HG02571 (cell line): ENCODE measurements at regions not wholly inside any gene's neighbourhood (a gene's known extent, or its start where the extent isn't known, plus 50 kb on each side); places are given as distances from the start of the nearest gene placed in this dataset.

Source experiments
- ATAC-seq: cut with Tn5 transposase; IDR thresholded peaks from one replicate; pipeline ENCODE4 v1.9.1; 2021; ENCODE audit warnings: mild to moderate bottlenecking, moderate library complexity; ENCODE audit not compliant: unreplicated experiment

DNA sequence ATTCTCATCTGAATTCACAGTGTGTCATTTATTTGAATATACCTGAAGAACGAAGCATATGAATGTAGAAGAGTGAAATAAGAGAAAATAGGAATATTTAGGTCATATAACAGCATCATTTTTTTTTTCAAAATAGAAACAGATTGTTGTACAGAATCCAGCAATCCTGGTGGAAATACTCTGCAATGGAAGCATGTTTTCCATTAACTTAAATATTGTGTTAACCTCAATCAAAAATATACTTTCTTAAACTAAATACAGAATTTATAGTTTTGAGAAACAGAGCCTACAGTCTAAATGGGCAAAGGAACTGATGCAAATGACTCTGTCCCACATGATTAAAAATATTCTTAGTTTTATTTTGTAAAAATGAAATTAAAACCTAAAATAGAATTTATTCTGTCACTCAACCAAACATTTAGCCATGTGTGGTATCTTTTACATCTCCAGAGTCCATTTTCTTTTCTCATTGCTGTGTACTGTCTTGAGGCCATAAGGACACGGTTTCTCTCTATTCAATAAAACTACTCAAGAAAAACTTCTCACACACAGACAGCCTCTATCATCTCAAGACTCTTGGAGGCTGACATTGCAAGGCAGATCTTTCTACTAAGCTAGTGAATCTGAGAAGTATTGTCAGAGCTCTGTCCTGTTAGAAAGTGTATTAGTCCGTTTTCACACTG, 322.6 kb downstream of the LTN1 start:
- ATAC-seq, result no peak

DNA sequence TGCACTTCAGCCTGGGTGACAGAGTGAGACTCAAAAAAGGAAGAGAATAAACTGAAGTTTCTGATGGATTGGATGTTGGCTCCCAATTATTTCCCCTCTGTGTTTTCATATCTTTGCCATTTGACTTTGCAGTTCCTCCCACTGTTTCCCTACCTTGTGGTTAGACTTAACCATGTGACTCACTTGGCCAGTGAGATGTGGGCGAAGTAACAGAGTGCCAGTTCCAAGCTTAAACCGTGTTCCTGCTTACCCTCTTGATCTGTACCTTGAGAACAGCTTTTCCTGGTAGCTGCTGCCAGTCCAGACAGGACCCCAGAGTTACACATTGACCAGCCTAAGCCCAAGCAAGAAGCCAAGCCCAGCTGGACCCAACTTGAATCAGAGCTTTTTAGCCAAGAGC, 323.4 kb downstream of the LTN1 start:
- ATAC-seq, result no peak

DNA sequence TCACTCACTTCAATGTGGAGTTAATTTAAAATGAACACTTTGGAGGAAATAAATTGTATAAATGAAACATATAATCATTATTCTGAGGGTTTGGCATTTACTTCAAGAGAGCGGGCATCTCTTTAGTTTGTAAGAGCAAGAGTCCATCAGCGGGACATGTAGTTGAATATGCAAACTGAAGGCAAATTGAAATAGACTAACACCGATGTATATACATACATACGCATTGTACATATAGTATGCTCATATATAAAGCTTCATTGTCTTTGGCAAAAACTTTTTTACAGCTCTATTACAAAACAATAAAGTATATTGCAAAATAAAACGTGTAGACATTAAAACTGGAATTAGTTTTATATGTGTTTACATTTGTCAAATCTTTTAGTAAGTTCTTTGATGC, 328.9 kb downstream of the LTN1 start:
- no peak for ATAC-seq

DNA sequence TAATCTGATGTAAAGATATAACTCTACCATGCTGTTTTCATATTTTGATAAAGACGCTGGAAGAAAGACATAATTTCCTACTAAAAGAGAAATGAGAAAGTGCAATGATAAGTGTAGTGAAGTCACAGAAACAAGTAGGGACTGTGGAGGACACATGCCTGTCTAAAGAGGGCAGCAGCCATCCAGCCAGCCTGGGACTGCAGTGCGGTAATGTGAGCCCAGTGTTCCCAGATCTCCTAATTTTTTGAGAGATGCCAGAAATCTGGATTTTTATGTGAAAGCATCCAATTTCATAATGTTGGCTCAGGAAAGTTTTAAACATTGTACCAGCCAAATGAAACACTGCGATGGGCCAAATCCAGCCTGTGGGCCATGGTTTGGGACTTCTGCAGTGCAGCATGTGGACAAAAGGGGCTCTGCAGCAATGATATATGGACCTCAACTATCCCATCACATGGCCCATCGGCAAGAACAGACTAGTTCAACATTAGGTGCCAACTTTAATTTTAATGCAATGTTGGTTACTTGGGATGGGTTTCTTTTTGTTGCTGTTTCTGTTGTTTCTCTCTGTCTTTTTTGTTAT, 329.5 kb downstream of the LTN1 start:
- no peak for ATAC-seq

DNA sequence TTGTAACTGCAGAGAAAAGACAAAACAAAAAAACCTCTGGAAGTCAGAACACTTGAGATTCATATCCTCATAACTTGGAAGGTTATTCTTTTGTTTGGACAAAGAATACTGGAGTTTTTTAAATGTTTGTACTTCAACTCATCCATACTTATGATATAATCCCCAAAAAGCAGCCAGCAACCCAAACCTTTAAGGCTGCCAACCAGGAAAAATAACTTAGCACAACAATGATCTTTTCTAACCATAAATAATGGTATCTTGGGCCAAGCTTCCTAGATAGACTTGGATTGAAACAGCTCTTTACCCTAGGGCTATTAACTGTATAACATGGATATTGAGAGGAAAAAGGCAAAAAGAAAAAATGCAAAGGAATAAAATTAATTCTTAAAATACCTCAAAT, 335.1 kb downstream of the LTN1 start:
- no peak for ATAC-seq

DNA sequence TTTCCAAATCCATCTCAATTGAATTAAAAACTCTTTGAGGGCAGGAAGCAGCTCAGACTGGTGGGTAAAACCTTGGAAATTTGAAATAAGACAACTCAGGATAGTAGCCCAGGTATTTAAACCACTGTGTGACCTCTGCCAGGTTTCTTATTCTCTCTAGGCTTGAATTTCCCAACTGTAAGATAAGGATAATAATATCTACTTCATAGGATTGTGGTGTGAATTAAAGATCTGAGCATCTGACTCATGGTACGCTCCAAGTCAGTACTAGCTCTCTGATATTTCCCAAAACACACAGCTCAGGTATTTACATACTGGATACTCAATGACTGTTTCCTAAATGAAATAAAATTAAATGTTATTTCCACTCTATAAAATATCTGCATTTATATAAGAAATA, 337.2 kb downstream of the LTN1 start:
- ATAC-seq, result no peak

DNA sequence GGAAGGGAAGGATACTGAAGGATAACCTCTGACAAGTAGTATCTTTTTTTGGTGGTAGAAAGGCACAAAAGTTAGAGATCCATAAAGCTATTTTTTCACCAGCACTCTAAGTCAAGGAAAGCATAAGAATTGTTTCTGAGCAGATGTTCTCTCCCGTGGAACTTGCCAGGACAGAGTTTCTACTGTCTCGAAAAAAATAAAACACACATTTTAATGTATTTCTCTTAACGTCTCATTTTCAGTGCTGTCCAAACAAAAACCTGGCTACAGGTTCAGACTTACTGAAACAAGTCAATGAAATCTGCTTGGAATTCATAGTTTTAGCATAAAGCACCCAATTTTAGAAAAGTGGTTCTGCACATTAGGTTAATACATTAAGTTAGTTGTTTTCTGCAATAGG, 338.3 kb downstream of the LTN1 start:
- ATAC-seq, result no peak

DNA sequence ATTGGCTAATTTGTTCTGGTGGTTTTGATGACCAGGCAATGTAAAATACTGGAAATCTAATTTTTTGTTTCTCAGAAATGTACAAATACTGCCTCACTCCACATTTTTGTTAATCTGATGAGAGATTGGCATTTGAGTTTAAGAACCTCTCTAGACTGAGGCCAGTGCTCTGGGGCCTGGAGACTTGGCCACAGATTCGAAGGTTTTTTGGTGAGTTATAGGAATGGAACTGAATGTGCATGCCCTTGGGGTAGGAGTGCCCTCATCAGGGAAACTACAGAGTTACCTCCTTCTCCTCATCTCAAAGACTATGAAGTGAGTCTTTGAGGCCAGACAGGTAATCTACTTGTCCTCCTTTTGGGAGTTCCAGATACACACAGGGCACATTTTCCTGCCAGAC, 347.9 kb downstream of the LTN1 start:
- no peak for ATAC-seq

DNA sequence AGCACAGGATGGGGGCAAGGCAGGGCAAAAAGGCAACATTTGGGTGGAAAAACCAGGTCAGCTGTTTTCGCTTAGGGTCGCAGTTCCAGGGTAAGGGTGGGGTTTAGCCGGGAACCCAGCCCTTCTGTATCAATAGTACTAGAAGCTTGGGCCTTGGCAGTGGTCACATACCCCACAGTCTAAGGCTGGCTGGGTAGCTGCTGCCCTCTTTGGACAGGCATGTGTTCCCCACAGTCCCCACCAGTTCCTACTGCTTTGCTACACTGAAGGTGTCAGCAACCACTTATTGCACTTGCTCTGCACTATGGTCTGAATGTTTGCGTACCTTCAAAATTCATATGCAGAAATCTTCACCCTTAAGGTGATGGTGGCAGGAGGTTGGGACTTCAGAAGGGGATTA, 349.8 kb downstream of the LTN1 start:
- ATAC-seq, result no peak

DNA sequence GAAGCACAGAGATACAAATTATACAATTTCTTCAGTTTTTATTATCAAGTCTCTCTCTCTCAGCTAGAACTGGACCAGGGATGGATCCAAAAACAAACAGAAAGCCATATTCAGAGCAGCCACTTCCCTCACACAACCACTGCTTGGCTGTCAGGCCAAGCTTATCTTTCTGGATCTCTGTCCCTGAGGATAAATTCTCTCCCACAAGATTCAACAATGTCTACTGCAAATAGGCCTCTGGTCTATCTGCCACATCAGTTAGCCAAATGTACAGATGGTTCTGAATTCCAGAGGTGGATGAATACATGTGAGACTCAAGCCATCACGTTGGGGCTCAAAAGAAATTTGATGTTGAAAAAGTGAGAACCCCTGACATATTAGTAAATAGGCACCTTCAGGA, 350.9 kb downstream of the LTN1 start:
- no peak for ATAC-seq

DNA sequence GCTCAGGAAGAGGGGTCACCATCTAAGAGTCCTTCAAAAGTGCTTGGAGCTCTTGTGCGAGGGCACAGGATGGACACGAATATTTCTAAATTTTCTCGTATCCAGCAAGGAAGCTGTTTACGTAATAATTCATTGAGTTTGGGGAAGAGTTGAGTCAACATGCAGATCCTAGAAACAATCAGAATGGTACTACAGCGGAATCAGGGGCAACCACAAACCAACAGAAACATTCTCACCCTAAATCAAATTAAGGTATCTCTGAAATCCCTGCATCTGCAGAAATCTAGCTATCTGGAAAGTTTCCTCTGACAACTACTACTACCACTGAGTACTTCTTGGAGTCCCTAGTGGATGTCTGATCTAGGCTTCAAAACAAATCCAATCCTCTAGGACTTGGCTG, 352.4 kb downstream of the LTN1 start:
- no peak for ATAC-seq

DNA sequence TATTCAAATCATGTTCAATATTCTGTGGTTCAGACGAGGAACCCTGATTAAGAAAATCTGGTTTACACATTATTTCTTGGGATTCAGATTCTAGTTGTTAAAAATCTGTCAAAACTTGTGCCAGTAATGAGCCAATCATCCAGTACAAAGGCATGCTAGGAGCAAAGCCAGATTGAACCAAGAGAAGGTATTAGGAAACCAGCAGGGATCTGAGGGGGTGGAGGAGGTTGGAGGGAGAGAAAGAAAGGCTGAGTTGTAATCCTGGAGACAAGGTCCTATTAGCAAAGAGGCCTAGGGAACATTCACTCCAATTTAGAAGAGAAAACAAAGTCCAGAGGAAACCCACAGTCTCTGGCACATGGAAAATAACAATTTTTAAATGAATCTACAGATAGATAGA, 352.9 kb downstream of the LTN1 start:
- ATAC-seq, result no peak

DNA sequence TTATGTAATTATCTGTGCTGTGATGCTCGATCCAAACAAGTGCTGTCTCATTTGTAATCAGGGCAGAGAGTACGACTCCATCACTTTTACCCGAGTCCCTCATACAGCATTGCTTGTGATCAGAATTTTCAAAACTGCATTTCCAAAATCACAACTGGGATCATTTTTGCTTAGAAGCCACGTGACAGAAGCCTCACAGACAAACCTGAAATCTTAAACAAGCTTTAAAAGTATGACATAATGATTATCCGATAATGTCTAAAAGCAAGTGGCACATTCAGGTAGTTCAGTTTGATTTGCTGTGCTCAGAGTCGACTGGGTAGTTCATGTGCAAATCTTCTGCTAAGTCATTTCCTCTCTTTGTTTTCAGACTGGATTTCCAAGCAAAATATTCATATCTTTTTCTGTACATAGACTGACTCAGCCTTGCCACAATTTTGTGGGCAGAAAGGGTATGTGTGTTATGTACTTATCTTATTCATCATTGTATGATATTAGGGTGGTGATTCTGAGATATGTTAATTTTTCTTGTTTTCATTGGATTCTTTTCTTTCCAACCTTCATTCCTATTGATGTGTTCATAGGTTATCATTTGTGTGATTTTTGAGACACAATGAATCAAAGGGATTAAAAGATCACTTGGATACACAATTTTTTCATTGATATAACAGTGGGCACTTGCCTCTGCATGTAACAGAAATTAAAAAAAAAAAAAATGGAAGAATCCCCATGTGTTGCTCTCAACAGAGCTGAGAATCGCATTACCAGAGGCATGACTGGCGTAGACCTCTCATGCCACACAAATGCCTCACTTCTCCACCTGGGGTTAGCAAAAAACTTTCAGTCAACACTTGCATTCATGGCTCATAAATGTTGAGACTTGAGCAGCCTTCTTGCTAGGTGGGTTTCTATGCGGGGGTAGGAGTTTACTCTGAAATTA, 355.7 kb downstream of the LTN1 start:
- ATAC-seq, result no peak

DNA sequence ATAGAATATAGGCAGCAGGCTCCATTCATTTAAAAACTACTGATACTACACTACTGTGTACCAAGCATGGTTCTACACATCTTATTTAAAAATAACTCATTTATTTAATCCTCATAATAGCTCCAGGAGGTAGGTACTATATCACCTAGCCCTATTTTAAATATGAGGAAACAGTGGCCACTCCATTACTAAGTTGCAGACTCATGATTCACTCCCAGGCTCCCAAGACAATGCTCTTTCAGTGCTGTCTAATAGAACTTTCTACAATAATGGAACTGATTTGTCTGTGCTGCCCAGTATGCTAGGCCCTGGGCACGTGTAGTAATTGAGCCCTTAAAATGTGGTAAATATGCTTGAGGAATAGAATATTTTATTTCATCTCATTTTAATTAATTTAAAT, 357.1 kb downstream of the LTN1 start:
- no peak for ATAC-seq

DNA sequence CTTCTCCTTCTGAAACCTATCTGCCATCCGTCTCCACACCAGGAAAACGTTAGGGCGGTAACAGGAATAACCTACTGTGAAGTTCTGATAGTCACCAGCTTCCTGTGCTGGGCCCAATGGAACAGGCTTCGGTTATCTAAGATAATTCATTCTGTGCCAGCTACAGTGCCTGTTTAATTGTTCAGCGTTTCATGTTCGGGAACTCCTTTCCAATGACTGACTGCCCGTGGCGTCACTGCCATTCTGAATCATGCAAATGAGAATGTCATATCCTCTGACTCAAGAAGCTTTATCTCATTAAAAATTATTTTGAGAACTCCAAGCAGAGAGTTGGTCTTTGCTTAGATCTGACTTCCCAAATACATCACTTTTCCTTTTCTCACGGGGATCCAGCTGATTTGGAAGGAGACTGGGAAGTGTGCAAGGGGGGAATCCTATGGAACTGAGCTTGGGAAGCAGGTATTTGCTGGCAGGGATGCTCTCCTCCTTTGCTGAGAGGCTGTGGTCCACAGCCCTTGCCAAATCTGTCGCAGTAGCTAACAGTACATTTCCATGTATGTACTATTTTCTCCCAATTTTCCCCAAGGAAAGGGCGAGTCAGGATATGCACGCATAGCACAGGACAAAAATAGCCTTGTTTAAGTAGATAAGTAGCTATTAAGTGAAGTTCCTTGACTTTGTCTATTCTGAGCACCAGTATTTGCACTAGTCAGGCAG, 358.7 kb downstream of the LTN1 start:
- no peak for ATAC-seq

DNA sequence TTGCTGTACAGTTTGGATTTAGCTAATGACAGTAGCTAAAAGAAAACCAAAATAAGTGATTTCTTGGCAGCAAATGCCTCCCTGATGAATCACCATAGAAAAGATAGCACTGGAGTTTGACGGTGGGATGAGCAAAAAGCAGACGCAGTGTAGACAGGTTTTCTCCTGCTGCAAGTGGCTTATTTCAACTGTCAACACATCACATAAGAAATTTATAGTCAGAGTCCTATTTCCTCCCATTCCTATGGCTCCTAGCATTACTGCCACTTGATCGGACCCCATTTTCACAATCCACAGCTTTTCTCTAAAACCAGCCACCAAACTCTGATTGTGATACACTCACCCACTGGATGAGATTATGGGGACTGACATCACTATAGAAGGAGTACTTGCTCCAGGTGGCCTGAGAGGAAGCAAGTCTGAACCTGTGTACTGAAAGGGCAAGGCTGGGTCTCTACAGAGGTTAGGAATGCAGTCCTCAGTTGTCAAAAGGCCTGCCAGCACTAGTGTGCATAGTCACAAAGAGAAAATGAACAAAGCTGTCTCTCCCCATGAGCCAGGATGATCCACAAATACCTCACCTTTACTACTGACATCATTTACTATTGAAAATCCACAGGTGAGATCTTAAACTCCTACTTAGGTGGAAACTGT, 359.8 kb downstream of the LTN1 start:
- ATAC-seq, result no peak

DNA sequence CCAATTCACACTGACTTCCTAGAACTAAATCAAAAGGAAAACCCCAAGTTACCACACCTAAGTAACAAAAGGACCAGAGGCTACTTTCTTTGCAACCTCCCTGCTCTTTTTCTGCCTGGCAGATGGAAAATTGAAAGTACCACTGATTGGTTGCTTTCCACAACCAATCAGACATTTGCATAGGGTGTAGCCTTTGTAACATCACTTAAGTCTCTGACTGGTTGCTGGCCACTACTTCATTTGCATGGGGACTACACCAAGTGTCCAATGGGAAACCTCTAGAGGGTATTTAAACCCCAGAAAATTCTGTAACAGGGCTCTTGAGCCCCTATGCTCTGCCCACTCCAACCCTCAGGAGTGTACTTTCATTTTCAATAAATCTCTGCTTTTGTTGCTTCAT, 365.0 kb downstream of the LTN1 start:
- no peak for ATAC-seq

DNA sequence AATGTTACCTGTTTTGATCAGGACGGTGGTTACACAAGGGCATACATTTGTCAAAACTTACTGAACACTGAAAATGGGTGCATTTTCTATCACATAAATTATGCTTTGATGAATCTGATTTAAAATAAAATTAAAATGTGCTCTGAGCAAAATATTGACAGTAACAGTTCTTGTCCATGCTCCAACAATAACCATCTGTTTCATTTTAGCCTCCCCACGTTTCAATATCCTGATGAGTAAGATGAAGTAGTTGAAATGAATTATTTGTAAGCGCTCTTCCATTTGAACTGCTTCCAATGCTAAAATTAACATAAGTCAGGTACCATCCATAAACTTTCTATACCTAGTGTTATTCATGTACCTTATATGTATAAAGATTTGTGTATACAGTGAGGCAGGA, 365.4 kb downstream of the LTN1 start:
- no peak for ATAC-seq

DNA sequence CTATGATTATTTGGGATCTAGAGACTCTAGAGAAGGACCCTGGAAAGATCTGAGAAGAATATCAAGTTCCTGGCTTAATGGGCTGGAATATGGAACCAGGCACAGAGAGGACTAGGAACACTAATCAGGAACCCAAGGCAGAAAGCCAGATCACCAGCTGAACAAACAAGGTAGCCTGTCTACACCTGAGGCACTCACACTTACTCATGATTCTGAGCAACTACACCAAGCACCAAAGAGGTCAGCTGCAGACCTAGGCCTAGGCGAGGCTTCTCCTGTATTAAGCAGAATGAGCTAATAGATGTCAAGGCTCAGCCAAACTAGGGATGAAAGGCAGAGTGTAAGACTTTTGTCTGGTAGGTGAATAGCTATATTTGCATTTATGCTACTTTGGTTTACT, 368.1 kb downstream of the LTN1 start:
- ATAC-seq, result no peak

DNA sequence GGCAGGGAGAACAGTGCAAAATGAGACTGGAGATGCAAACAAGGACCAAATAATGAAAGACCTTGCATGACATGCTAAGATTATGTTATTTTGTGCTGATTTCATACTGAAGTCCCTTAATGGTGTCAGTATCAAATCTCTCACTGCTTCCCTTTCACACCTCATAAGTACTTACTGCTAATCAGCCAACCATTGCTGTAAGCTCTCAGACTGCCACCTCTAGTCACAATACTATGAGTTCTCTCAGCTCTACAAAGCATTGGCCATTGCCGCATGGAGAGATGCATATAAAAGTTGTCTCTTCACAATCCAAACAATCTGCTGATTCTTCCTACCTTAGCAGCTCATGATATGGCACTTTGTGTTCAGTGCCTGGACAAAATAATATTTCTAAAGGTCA, 375.4 kb downstream of the LTN1 start:
- ATAC-seq, result no peak

DNA sequence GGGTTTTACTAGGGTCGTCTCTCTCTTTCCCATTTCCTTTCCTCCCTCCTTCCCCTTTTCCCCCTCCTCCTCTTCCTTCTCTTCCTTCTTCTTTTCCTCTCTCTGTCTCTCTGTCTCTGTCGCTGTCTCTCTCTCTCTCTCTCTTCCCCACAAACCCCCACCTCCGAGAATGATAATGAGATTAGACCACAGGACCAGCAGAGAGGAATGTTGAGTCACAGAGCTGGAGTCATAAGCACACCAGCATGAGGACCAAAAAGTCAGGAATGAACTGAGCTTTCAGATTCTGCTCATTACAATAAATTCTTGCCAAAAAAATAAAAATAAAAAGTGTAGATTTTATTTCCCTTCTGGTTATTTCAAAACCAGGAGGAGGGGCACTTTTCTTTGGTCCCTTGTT, 377.4 kb downstream of the LTN1 start:
- no peak for ATAC-seq
